GM21825 (cell line): ENCODE measurements at regions not wholly inside any gene's neighbourhood (a gene's known extent, or its start where the extent isn't known, plus 50 kb on each side); places are given as distances from the start of the nearest gene placed in this dataset.
"Not testable (repeated sequence)": the region's sequence is repeated elsewhere in the genome, so short reads cannot be mapped to it uniquely, and the experiment has no call there.

Experiments
- ATAC-seq: cut with Tn5 transposase; IDR thresholded peaks from one replicate; pipeline ENCODE4 v1.9.1; 2021; ENCODE audit warnings: mild to moderate bottlenecking, moderate library complexity; ENCODE audit not compliant: unreplicated experiment

DNA sequence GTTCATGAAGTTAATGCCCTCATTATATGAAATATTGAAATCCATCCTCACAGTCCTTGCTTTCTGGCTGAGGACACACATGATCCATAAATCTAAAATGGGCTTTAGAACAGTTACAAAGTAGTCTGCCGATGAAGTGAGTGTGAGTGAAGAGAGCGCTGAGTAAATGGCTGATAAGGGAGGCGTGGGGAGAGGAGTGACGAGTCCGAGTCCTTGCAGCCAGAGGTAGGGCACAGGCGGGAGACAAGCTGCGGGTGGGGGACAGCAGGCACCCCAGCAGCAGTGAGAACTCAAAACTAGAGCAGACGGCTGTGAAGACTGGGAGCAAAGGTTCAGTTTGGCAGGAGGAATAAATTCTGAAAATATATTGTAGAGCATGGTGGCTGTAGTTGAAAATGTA, 140.1 kb upstream of the ATP2B1 start:
- ATAC-seq: no peak

- ATAC-seq: no peak
These were observed 137.9 kb upstream of the ATP2B1 start for GRCh38 chr12:89846473-89847055.

GRCh38 chr12:89845767-89846166, 137.1 kb upstream of the ATP2B1 start:
- ATAC-seq: no peak

DNA sequence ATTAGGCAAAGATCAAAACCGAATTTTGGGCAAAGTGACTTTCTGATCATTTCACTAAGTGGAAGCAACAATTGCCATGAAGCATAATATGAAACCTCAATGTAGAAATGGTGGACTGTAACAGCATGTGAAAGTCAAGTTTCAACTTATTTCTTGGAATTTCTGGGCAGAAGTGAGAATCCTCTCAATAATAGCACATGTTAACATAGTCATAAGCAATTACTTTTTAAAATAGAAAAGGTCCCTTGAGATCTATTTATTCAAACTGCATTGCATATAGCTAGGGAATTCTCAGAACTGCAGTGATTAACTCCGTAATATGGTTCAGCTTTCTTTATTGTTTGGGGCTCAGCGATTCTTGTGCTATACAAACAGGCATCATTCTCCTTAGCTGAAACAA, 136.7 kb upstream of the ATP2B1 start:
- no peak for ATAC-seq

- ATAC-seq: no peak
These were observed 135.9 kb upstream of the ATP2B1 start for GRCh38 chr12:89844539-89844938.

- ATAC-seq: no peak
These were observed 131.7 kb upstream of the ATP2B1 start for GRCh38 chr12:89840162-89840922.

DNA sequence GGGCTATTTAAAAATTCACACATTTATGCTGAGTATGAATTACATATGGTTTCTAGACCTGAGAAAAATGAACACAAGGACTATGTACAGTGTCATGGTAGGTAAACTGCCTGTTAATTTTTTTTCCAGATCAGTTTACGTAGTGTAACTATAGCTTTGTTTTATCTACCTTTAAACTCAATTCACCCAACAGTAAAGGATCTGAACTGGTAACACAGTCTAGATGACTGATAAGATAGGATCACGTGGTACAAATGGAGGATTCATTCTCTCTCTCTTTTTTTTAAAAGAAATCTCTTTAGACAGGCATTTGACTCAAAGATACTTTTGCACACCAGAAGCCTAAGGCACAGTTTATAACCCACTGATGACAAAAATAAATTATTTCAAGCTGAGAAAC, 130.8 kb upstream of the ATP2B1 start:
- ATAC-seq: no peak

GRCh38 chr12:89838833-89839232, 130.2 kb upstream of the ATP2B1 start:
- no peak for ATAC-seq

DNA sequence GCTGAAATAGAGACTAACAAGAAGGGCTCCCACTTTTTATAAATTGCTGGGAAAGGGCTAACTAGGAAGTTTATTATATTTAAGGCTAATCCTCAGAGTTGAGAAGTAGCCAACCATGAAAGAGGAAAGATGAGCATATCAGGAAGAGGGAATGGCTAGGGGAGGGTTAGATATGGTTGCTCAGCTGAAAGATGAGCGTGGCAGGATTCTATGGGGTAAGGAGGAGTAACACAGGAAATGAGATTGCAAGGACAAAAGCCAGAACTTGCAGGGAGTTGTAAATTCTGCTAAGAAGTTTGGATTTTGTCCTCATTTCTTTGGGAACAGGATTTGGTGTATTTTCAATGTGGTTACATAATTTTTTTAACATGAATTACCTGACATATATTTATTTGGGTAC, 127.4 kb upstream of the ATP2B1 start:
- ATAC-seq: no peak

DNA sequence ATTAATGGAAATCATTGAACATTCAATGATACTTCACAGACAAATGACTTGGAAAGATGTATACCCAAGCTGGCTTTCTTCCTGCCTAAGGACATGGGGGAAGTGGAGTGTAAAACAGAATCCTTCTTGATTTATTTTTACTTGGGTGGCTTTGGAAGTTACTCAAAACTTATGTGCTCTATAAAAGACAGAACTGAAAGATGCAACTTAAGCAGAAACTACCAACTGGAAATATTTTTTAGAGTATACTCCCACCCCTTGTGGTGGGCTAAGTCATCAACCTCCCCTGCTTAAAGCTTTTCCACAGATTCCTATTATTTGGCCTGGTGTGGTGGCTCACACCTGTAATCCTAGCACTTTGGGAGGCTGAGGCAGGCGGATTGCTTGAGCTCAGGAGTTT, 126.0 kb upstream of the ATP2B1 start:
- no peak for ATAC-seq

- no peak for ATAC-seq
These were observed 125.0 kb upstream of the ATP2B1 start for GRCh38 chr12:89833337-89834252.

DNA sequence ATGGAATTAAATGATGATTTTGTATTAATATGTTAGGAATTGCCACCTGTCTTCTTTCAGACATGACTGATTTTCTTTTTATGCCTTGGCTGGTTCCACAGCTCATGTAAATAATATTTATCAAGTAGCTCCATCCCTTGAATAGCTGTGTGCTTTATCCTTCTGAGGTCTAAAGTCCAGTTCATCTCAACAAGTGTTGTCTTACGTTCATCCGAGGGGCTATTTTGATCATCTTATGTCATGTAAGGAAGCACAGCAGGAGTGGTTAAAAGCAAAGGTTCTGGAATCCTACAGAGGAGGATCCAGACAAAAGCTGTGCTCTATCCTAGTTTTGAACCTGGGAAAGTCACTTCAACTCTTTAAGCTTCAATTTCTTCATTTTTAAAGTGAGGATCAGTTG, 123.7 kb upstream of the ATP2B1 start:
- no peak for ATAC-seq

GRCh38 chr12:89831310-89832095, 122.9 kb upstream of the ATP2B1 start:
- no peak for ATAC-seq

- no peak for ATAC-seq
These were observed 120.9 kb upstream of the ATP2B1 start for GRCh38 chr12:89829434-89829975.

DNA sequence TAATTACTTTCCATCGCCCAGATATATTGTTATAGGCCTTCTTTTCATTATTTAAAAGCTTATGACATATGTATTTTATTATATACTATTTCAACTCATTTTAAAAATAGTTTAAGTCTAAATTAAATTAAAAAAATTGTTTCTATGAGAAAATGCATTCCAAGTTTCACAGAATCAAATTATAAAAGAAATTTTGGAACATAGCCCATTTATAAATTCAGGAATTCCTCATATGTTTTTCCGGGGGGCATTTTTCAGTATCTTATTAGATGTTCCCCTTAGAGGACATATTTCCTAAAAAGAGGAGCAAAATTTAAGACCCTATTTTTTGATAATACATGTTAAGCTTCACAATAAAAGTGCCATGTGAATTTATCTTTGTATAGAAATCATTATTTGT, 119.9 kb upstream of the ATP2B1 start:
- no peak for ATAC-seq

DNA sequence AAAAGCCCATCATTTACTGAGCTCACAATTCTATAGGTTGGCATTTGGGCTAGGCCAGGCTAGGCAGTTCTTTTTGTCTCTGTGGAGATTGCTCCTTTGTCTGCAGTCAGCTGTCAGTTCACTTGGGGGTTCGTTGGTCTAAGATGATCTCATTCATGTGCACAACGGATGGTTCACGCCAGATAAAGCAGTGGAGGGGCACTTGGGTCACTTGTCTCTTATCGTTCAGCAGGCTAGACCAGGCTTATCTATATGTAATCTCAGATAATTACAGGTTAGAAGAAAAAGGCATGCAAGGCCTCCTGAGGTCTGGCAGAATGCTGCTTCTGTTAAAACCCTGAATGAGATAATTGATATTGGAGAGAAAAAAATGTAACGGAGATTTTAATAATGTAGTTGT, 119.0 kb upstream of the ATP2B1 start:
- ATAC-seq: no peak

- no peak for ATAC-seq
These were observed 117.8 kb upstream of the ATP2B1 start for GRCh38 chr12:89826468-89826867.

- ATAC-seq: no peak
These were observed 117.2 kb upstream of the ATP2B1 start for GRCh38 chr12:89825591-89826449.

DNA sequence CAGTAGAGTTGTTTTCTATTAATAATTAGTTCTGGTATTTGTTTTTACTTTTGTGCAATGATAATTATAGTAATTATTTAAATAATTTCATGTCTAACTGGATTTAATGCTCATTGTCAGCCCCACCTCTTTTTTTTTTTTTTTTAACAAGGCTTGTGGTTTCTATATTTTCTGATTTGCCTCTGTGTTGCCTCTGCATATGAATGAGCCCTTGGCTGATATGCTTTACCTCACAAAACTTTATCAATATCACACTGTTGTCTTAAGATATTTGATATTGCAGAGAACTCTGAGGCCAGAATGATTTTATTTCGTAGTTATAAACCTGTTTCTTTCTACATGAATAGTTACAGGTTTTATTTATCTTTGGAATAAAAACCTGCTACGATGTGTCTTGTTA, 116.2 kb upstream of the ATP2B1 start:
- ATAC-seq: no peak

- ATAC-seq: not testable (repeated sequence)
These were observed 114.4 kb upstream of the ATP2B1 start for GRCh38 chr12:89822992-89823391.
